ENCODE measurements at regions not wholly inside any gene's neighbourhood (a gene's known extent, or its start where the extent isn't known, plus 50 kb on each side); places are given as distances from the start of the nearest gene placed in this dataset.

GRCh38 chr21:32070676-32071330, 198.0 kb downstream of the HUNK start:
- TF ChIP-seq CTCF (conservative IDR thresholded peaks at IDR 0.05; ENCODE audit: low read depth, low read length), result no peak
- no peak for DNase-seq (ENCODE audit: low read depth)
- H3K4me3 ChIP-seq (ENCODE audit: low read depth, low read length), result no peak overlapping the region

- no peak overlapping the region for H3K4me3 ChIP-seq (ENCODE audit: low read depth, low read length)
- TF ChIP-seq CTCF (conservative IDR thresholded peaks at IDR 0.05; ENCODE audit: low read depth, low read length), result no peak
- DNase-seq (ENCODE audit: low read depth), result no peak
Measured at GRCh38 chr21:32070126-32070525, 197.3 kb downstream of the HUNK start.

- no peak for DNase-seq (ENCODE audit: low read depth)
- no peak for TF ChIP-seq CTCF (conservative IDR thresholded peaks at IDR 0.05; ENCODE audit: low read depth, low read length)
Measured at GRCh38 chr21:32065654-32066053, 192.8 kb downstream of the HUNK start.

GRCh38 chr21:32064281-32064910, 191.6 kb downstream of the HUNK start:
- TF ChIP-seq CTCF (conservative IDR thresholded peaks at IDR 0.05; ENCODE audit: low read depth, low read length), result no peak
- no peak for DNase-seq (ENCODE audit: low read depth)
- H3K4me3 ChIP-seq (ENCODE audit: low read depth, low read length), result no peak overlapping the region

More at GRCh38 chr21:32065654-32066053, 192.8 kb downstream of the HUNK start:
- H3K4me3 ChIP-seq (ENCODE audit: low read depth, low read length), result no peak overlapping the region

GRCh38 chr21:32062591-32063227, 189.9 kb downstream of the HUNK start:
- H3K4me3 ChIP-seq (ENCODE audit: low read depth, low read length), result no peak overlapping the region
- no peak for DNase-seq (ENCODE audit: low read depth)
- no peak for TF ChIP-seq CTCF (conservative IDR thresholded peaks at IDR 0.05; ENCODE audit: low read depth, low read length)

- no peak overlapping the region for H3K4me3 ChIP-seq (ENCODE audit: low read depth, low read length)
- no peak for DNase-seq (ENCODE audit: low read depth)
- TF ChIP-seq CTCF (conservative IDR thresholded peaks at IDR 0.05; ENCODE audit: low read depth, low read length), result no peak
Measured at GRCh38 chr21:32061729-32062128, 188.9 kb downstream of the HUNK start.
